ENCODE measurements at regions not wholly inside any gene's neighbourhood (a gene's known extent, or its start where the extent isn't known, plus 50 kb on each side); places are given as distances from the start of the nearest gene placed in this dataset.

- no peak for TF ChIP-seq CTCF (conservative IDR thresholded peaks at IDR 0.05)
- Mint-ChIP-seq H3K27me3 (ENCODE audit: low read depth) (no peaks in the 10 kb centered on the region), H3K4me3 (no peak overlapping the region), H3K36me3 (ENCODE audit: low read depth) (peaks cover 2% of the 10 kb centered on the region), H3K27ac (ENCODE audit: unreplicated experiment) (no peak overlapping the region), H3K9me3 (peaks cover 6% of the 10 kb centered on the region), H3K4me1 (no peaks in the 10 kb centered on the region)
- DNase-seq (ENCODE audit: low read depth, low spot score), result no peak
Measured at GRCh38 chr21:27722095-27722494, 755.2 kb upstream of the ADAMTS5 start.

GRCh38 chr21:27721675-27722074, 754.8 kb upstream of the ADAMTS5 start:
- Mint-ChIP-seq H3K27me3 (ENCODE audit: low read depth) (no peaks in the 10 kb centered on the region), H3K36me3 (ENCODE audit: low read depth) (peaks cover 2% of the 10 kb centered on the region), H3K4me1 (no peaks in the 10 kb centered on the region), H3K4me3 (no peak overlapping the region), H3K9me3 (peaks cover 6% of the 10 kb centered on the region), H3K27ac (ENCODE audit: unreplicated experiment) (no peak overlapping the region)
- no peak for TF ChIP-seq CTCF (conservative IDR thresholded peaks at IDR 0.05)
- DNase-seq (ENCODE audit: low read depth, low spot score), result no peak

- TF ChIP-seq CTCF (conservative IDR thresholded peaks at IDR 0.05), result no peak
- H3K27ac Mint-ChIP-seq (ENCODE audit: unreplicated experiment), result no peak overlapping the region
- H3K36me3 Mint-ChIP-seq (ENCODE audit: low read depth), result peaks cover 2% of the 10 kb centered on the region
- no peaks in the 10 kb centered on the region for H3K4me1 Mint-ChIP-seq
- peaks cover 6% of the 10 kb centered on the region for H3K9me3 Mint-ChIP-seq
- no peaks in the 10 kb centered on the region for H3K27me3 Mint-ChIP-seq (ENCODE audit: low read depth)
- no peak overlapping the region for H3K4me3 Mint-ChIP-seq
- DNase-seq (ENCODE audit: low read depth, low spot score), result no peak
Measured at GRCh38 chr21:27719226-27719625, 752.3 kb upstream of the ADAMTS5 start.

GRCh38 chr21:27715131-27715530, 748.2 kb upstream of the ADAMTS5 start:
- Mint-ChIP-seq H3K27me3 (ENCODE audit: low read depth) (no peaks in the 10 kb centered on the region), H3K9me3 (no peaks in the 10 kb centered on the region), H3K36me3 (ENCODE audit: low read depth) (no peaks in the 10 kb centered on the region), H3K27ac (ENCODE audit: unreplicated experiment) (no peak overlapping the region), H3K4me1 (no peaks in the 10 kb centered on the region), H3K4me3 (no peak overlapping the region)
- no peak for TF ChIP-seq CTCF (conservative IDR thresholded peaks at IDR 0.05)
- no peak for DNase-seq (ENCODE audit: low read depth, low spot score)

- Mint-ChIP-seq H3K4me3 (no peak overlapping the region), H3K27me3 (ENCODE audit: low read depth) (no peaks in the 10 kb centered on the region), H3K27ac (ENCODE audit: unreplicated experiment) (no peak overlapping the region), H3K36me3 (ENCODE audit: low read depth) (peaks cover 2% of the 10 kb centered on the region), H3K9me3 (peaks cover 2% of the 10 kb centered on the region), H3K4me1 (no peaks in the 10 kb centered on the region)
- TF ChIP-seq CTCF (conservative IDR thresholded peaks at IDR 0.05), result no peak
- DNase-seq (ENCODE audit: low read depth, low spot score), result no peak
Measured at GRCh38 chr21:27713154-27714109, 746.5 kb upstream of the ADAMTS5 start.

Measured in neural crest cell (in vitro differentiated cells).